ENCODE measurements at regions not wholly inside any gene's neighbourhood (a gene's known extent, or its start where the extent isn't known, plus 50 kb on each side); places are given as distances from the start of the nearest gene placed in this dataset.

DNA sequence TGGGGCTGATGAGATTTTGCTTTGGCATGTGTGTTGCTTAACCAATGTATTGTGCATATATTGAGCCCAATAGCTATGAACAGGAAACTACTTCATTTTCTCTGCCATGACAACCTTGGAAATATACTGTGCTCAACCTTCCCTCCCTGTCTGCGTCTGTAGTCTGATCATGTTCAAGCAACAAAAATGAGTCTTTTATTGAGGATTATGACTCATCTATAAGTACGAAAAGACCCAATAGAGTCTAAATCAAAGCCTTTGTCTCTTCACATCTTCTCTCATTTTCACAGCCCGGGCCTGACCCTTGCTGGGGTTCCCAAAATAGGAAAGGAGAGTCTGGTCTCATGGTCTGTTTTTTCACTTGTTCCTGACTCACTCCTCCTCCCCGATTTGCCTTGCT, 158.2 kb downstream of the CAND1 start:
- TF ChIP-seq, protein P1, sequence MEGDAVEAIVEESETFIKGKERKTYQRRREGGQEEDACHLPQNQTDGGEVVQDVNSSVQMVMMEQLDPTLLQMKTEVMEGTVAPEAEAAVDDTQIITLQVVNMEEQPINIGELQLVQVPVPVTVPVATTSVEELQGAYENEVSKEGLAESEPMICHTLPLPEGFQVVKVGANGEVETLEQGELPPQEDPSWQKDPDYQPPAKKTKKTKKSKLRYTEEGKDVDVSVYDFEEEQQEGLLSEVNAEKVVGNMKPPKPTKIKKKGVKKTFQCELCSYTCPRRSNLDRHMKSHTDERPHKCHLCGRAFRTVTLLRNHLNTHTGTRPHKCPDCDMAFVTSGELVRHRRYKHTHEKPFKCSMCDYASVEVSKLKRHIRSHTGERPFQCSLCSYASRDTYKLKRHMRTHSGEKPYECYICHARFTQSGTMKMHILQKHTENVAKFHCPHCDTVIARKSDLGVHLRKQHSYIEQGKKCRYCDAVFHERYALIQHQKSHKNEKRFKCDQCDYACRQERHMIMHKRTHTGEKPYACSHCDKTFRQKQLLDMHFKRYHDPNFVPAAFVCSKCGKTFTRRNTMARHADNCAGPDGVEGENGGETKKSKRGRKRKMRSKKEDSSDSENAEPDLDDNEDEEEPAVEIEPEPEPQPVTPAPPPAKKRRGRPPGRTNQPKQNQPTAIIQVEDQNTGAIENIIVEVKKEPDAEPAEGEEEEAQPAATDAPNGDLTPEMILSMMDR (IDR thresholded peaks at IDR 0.05; ENCODE audit: borderline replicate concordance, extremely low read depth, low read length, poor library complexity, severe bottlenecking), result no peak
- no peak for TF ChIP-seq EZH2 (IDR thresholded peaks at IDR 0.05; ENCODE audit: borderline replicate concordance, low read depth, low read length, severe bottlenecking)
